ENCODE measurements at regions not wholly inside any gene's neighbourhood (a gene's known extent, or its start where the extent isn't known, plus 50 kb on each side); places are given as distances from the start of the nearest gene placed in this dataset.

DNA sequence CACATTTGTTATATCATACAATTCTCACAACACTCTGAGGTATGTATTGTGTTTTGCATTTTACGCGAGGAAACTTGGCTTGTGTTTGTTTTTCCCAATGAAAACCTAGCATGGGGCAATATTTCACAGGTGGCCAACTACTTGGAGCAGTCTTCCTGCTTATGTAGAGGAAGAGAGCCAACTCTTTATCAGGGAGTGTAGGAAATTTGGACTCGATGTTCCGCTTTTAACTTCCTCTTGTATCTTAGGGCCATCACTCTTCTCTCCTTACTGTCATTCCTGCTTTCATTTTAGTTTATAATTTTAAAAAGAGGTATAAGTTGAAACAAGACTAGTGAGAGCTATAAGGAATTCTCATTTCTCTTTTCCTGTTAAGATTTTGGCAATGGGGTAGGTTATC, 107.7 kb upstream of the RPS6KA3 start:
- no peaks in the 10 kb centered on the region for H4K20me1 ChIP-seq (replicated peaks; ENCODE audit: control insufficient read depth, insufficient read depth, low read length)
- BruUV-seq (replicated peaks) = no TSS peak
- no peak overlapping the region for H3K9ac ChIP-seq (ENCODE audit: insufficient read depth in 1 of 2, low read depth in 2 of 2, low read length in 2 of 2)
- no peak for DNase-seq (ENCODE audit: extremely low read depth in 1 of 4, low spot score in 3 of 4)
- no peaks in the 10 kb centered on the region for H3K36me3 ChIP-seq (ENCODE audit: control insufficient read depth, insufficient read depth, low read length)
- ATAC-seq = no peak
- H2AFZ ChIP-seq (ENCODE audit: low read depth, low read length) = peak overlapping the region; percentile 32
- no peaks in the 10 kb centered on the region for H3K27me3 ChIP-seq (ENCODE audit: control insufficient read depth in 2 of 2, insufficient read depth in 2 of 2, low read length in 2 of 2)
- no peak overlapping the region; the same call in 2 of the 3 replicates for H3K27ac ChIP-seq (ENCODE audit: extremely low read depth, low read depth, low read length)
- TF ChIP-seq ZNF830 (CRISPR knock-in tag; IDR thresholded peaks at IDR 0.05) = no peak
- no peak for TF ChIP-seq MEF2D (tag; conservative IDR thresholded peaks at IDR 0.05; ENCODE audit: low read depth)
- TF ChIP-seq E2F4 (CRISPR knock-in tag; IDR thresholded peaks at IDR 0.05; ENCODE audit: low read depth) = no peak
- TF ChIP-seq, protein P1, sequence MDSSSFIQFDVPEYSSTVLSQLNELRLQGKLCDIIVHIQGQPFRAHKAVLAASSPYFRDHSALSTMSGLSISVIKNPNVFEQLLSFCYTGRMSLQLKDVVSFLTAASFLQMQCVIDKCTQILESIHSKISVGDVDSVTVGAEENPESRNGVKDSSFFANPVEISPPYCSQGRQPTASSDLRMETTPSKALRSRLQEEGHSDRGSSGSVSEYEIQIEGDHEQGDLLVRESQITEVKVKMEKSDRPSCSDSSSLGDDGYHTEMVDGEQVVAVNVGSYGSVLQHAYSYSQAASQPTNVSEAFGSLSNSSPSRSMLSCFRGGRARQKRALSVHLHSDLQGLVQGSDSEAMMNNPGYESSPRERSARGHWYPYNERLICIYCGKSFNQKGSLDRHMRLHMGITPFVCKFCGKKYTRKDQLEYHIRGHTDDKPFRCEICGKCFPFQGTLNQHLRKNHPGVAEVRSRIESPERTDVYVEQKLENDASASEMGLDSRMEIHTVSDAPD (CRISPR knock-in tag; IDR thresholded peaks at IDR 0.05) = no peak
- no peak for TF ChIP-seq KAT2B (IDR thresholded peaks at IDR 0.05; ENCODE audit: low read depth, low read length)
- no peak for TF ChIP-seq HEY1 (CRISPR knock-in tag; IDR thresholded peaks at IDR 0.05; ENCODE audit: borderline replicate concordance)
- no peak for TF ChIP-seq TCF7 (IDR thresholded peaks at IDR 0.05; ENCODE audit: borderline replicate concordance)
- no peak for TF ChIP-seq RUNX1 (IDR thresholded peaks at IDR 0.05; ENCODE audit: low read depth)
- TF ChIP-seq PYGO2 (tag; IDR thresholded peaks at IDR 0.05) = no peak
- TF ChIP-seq MCM3 (IDR thresholded peaks at IDR 0.05) = no peak
- H3K4me1 ChIP-seq (replicated peaks in 1 of 2; ENCODE audit: control insufficient read depth in 2 of 2, insufficient read depth in 2 of 2, low read length in 2 of 2) = no peaks in the 10 kb centered on the region; a peak in 3 of 5 replicates
- no peak overlapping the region for H3K4me3 ChIP-seq
- ChIA-PET POLR2A (interaction anchor here (0.7 kb wide), 1 partner anchor 117 kb away, joined by 3 read pairs; no protein-coding TSS in a partner anchor), CTCF (ENCODE audit: low intra/inter-chr PET ratio) (no interaction called here)
- H3K4me2 ChIP-seq (ENCODE audit: insufficient read depth, low read length) = no peak overlapping the region
- no peaks in the 10 kb centered on the region for H3K9me1 ChIP-seq (ENCODE audit: control insufficient read depth, insufficient read depth, low read length)
- H3K79me2 ChIP-seq (ENCODE audit: control insufficient read depth, insufficient read depth, low read length) = no peaks in the 10 kb centered on the region
- no peaks in the 10 kb centered on the region for H3K9me3 ChIP-seq (replicated peaks; ENCODE audit: control insufficient read depth, insufficient read depth, low read depth, low read length)
- no peak for FAIRE-seq
- in situ Hi-C loops (cut with MboI) = no loop called here
- WGBS (ENCODE audit: insufficient coverage, low coverage, missing lambda C conversion rate) = 6% methylated on average over 2 of the region's 4 CpGs
- intact Hi-C loops (cut with micrococcal nuclease) = no loop called here

All from K562 (cell line).